Tongue (tissue), 1 donor: ENCODE measurements at regions not wholly inside any gene's neighbourhood (a gene's known extent, or its start where the extent isn't known, plus 50 kb on each side); places are given as distances from the start of the nearest gene placed in this dataset.
"Not testable (repeated sequence)": the region's sequence is repeated elsewhere in the genome, so short reads cannot be mapped to it uniquely, and the experiment has no call there.

Experiments used
- DNase-seq: peaks from one replicate; pipeline ENCODE4 v3.0.0-alpha.2; 2015

DNA sequence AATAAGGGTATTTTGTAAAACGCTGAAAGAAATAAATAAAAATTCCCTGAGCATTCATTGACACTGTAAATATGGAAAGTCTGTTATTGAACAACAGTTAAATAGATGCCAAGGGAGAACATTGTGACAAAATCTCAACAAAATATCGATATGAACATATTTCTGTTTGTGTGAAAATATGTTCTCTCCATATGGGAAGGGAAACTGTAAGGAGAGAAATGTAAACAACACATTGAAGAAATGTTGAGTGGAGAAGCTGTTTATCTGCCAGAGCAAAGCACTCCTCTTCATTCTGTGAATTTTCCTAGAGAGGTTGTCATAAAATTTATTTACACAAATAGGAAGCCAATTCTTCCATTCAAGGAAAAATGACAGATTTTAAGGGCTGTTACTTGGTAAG, 57.1 kb upstream of the EOMES start:
- DNase-seq = no peak

DNA sequence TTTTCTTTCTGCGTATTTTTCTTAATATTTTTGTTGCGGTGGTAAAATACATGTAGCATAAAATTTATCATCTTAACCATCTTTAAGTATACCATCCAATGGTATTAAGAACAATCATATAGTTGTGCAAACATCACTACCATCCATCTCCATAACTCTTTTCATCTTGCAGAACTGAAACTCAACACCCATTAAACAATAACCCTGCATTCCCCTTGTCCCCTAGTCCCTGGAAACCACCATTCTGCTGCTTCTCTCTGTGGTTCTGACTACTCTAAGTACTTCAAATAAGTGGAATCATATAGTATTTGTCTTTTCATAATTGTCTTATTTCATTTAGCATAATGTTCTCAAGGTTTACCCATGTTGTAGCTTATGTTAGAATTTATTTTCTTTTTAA, 67.3 kb upstream of the EOMES start:
- no peak for DNase-seq

DNA sequence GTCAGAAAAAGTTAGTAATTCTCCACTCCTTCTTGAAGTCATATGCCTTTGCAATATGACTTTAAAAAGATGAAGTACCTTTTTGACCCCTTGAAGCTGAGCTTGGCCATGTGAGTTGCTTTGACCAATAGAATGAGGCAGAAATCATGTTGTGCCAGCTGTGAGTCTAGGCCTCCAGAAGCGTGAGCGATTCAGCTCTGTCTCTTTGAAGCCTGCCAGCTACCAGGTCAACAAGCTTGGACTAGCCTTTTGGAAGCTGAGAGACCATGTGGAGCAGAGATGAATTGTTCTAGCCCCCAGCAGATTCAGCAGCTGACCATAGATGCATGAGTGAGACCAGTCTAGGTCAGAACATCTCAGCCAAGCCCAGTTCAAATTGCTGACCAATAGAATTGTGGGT, 69.8 kb upstream of the EOMES start:
- no peak for DNase-seq

DNA sequence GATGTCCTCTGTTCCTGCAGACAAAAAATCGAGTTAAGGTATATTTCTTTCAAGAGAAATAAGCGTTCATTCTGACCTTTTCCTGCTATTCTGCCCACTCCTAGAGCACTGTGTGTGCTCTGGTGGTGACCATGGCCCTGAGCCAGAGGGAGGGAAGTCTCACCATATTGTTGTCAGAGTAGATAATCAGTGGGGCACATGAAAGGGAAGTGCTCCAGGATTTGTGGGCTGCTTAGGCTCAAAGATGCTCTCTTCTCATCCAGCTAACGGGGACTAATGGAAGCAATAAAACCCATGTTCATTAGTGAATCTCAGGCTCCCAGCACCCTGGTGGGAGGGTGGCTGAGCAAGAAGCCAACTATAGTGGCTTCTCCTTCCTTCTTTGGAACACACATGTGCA, 70.7 kb upstream of the EOMES start:
- no peak for DNase-seq

DNA sequence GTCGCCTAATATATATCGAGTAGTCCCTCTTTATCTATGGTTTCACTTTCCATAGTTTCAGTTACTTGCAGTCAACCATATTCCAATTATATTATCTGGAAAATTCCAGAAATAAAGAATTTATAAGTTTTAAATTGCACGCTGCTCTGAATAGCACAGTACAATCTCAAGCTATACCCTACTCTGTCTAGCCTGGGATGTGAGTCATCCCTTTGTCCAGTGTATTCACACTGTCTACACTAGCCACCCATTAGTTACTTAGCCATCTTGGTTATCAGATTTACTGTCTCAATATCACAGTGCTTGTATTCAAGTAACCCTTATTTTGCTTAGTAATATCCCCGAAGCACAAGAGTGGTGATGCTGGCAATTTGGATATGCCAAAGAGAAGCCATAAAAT, 72.1 kb upstream of the EOMES start:
- DNase-seq = no peak

DNA sequence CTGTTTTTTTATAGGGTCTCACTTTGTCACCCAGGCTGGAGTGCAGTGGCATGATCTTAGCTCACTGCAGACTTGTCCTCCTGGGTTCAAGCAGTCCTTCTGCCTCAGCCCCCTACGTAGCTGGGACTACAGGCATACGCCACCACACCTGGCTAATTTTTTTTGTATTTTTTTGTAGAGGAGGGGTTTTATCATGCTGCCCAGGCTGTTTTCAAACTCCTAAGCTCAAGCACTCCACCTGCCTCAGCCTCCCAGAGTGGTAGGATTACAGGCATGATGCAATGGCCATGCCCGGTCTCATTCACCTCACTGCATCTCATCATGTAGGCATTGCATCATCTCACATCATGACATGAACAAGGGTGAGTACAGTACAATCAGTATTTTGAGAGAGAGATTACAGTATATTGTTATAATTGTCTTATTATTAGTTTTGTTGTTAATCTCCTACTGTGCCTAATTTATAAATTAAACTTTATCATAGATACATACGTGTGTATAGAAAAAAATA, 74.3 kb upstream of the EOMES start:
- no peak for DNase-seq

DNA sequence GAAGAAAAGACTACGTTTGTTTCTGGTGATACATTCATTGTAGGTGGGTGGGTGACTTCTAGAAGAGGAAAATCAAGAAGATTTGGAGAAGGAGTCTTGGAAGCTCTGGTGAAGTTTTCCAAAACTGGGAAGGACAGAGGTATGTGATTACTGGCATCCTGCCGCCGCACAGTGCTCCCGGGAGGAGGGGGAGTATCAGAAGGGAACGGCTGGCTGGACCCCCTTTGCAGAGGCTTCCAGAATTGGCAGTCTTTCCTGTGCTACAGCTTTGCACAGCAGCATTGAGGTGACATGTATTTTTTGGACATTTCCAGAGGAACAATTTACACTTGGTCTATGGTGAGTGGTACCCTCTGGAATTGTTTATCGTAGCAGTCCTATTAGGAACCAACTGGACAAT, 75.7 kb upstream of the EOMES start:
- no peak for DNase-seq

DNA sequence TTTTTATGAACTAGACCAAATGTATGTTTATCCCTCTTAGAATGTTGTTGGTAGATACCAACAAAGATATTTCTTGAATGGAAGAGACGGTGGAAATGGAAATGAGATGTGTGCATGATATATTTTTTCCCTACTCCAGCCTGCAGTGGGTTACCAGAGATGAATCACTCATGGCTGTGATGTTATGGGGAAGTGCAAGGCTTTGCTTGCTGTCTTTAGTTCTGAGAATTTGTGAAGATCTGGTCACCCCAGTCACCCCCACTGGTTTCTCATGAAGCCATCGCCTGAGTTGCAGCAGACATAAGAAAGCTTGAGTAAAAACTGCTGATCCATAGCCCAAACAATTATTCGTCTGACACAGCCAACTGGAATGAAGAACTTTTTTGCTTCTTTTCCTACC, 78.1 kb upstream of the EOMES start:
- no peak for DNase-seq

DNA sequence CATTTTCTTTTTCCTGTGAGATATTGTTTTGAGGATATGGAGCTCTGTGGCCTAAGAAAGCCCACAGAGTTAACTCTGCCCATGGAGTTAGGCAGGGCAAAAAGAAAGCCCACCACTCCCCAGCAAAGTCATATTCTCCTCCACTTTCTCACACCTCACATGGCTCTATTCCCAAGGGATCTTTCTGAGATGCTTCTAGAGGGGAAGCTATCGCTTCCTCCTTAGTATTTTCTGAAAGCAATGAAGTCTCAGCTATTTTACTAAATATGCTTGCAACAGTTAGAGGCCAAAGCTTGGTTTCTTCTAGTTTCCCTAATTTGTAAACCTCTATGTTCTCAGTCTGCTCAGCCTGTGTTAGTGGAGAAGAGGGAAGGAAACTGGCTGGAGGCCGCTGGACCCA, 80.3 kb upstream of the EOMES start:
- no peak for DNase-seq

DNA sequence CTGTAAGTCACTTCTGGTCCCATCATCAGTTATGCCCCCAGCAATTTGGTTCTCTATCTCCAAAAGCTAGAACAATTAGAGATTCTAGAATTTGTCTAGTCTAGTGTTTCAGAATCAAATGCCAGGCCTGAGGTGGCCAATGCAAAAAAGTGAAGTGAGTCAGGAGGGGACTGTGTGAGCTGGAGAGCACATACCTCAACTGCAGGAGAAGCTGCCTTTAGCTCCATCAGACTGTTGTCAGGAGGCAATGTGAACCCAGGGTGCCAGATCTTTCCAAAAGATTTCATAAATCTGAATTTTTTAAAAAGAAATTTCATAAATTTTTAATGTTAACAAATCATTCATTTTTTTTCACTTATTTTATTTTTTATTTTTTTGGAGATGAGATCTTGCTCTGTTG, 80.7 kb upstream of the EOMES start:
- DNase-seq = no peak

DNA sequence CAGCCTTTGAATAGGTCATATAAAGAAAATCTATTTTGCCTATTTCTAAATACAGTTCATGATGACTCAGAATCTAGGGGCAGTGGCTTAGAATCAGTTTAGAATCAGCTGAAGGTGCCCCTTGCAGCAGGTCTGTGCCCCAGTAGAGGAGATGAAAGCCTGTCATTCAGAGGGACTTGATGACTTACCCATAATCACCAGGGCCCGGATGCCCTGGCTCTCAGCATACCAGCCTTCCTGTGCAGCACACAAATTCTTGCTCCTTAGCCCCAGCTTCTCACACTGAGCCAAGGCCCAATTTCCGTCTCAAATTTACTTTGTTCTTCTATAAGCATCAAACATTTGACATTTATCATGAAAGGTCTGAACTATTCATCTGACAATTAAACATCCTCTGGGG, 83.2 kb upstream of the EOMES start:
- DNase-seq = no peak

DNA sequence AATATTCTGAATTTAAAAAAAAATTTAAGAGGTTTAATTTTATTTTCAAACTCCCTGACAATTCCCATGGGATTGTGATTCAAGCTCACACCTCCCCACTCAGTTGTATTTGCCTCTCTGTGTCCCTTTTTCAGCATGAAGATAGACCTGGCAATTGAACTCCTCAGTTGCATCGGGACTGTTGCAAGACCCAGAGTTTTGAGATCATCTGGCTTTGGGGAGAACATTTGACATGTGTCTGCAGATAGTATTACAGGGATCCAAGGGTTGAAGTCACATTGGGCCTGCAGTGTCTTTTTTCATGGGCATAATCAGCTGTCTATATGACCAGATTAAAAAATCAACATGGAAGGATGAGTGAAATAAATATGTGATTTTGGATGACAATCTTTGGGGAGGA, 91.1 kb upstream of the EOMES start:
- DNase-seq = no peak

DNA sequence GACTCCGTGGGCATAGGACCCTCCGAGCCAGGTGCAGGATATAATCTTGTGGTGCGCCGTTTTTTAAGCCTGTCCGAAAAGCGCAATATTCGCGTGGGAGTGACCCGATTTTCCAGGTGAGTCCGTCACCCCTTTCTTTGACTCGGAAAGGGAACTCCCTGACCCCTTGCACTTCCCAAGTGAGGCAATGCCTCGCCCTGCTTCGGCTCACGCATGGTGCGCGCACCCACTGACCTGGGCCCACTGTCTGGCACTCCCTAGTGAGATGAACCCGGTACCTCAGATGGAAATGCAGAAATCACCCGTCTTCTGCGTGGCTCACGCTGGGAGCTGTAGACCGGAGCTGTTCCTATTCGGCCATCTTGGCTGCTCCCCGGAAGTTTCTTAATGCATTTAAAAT, 99.5 kb upstream of the EOMES start:
- DNase-seq = not testable (repeated sequence)

DNA sequence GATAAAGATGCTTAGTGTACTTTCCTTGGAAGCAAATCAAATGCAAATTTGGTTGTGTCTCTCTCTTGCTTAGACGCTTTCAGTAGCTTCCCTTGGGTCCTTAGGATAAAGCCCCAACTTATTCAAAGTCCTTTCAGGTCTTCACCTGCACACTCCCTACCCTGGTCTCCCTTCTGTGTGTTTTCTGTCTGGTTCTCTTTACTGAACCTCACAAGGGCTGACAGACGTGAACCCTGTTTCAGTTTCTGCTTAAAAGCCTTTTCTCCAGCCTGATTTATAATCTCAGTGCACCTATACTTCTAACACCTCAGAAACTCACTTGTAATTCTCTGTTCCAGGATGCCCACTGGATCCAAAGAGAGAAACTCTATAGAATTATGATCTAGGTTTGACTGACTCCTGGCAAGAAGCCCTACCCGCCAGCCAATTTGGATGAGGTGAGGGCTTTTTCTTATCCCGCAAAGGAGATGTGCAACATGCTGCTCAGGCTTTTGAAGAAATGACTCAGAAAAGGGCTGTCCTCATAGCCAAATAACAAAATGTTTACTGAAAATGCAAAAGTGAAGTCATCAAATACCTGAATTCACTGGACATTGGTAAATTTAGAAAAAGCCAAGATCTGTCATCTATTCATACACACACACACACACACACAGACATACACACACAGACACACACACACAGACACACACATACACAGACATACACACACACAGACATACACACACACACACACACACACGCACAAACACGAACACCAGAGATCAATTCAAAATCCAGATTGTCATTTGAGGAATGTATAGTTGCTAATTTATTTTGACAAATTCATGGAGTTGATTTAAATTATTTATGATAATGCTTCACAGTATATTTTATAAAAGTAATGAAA, 102.4 kb upstream of the EOMES start:
- no peak for DNase-seq

DNA sequence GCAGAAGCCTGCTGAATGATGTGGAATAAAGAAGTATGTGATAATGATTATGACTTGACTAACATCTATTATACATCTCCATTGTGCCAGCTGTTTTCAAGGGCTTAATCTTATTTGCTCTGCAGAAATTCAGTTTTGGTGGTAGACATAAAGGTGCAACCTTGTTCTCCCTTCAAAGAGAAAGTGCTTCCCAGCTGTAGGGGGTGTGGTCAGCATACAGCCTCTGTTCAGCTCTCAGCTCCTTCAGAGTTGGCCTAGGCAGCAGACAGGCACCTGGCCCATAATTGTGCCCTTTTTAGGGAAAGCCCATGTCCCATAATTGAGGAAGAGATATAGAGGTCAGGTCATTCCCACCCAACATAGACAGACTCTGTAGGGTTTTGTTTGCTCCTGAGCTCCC, 104.3 kb upstream of the EOMES start:
- DNase-seq = no peak

DNA sequence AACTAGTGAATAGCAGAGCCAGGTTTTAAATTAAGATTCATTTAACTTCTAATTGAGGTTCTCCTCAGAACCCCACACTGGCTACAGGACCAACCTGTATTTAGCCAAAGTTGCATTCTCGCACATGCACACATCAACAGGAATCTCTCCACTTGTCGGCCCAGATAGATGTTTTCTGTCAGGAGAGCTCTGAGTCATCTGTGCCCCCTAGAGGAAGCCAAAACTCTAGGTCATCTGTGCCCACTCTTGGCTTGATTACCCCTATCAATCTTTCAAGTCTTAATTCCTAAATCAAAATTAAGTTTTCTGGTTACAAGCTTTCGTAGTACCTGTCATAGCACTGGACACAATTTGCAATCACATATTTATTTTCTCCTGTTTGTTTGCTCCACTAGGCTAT, 104.9 kb upstream of the EOMES start:
- DNase-seq = no peak

DNA sequence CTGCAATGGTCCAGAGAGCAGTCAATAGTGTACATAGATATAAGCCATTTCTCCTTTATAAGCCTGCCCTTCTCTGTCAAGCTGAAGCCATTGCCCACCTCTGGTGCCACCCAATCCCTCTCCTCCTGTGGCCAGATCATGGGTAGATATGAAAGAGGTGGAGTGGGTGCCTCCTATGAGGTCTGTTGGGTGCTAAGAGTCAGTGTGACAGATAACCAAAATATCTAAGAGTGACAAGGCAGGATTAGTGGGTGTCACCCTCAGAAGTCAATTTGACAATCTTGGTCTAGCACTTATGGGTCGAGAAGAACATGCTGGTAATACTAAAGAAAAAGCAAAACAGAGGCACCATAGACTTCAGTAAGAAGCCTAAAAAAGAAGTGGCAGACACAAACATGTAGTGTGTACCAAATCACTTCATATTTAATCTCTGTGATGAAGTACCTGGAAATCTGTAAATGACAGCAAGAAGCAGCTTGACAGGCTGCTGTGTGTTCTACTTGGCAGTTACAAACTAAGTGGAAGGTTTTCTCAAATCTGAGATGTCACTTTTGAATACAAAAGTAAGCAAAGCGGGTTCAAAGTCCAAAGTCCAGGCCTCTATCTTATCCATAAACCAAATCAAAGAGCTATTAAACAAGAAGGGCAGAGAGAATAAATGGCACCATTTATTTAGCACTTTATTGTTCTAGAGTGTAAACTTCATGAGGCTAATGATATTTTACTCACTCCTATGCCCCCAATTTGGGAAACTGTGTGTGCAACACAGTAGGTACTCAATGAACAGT, 118.9 kb upstream of the EOMES start:
- no peak for DNase-seq

DNA sequence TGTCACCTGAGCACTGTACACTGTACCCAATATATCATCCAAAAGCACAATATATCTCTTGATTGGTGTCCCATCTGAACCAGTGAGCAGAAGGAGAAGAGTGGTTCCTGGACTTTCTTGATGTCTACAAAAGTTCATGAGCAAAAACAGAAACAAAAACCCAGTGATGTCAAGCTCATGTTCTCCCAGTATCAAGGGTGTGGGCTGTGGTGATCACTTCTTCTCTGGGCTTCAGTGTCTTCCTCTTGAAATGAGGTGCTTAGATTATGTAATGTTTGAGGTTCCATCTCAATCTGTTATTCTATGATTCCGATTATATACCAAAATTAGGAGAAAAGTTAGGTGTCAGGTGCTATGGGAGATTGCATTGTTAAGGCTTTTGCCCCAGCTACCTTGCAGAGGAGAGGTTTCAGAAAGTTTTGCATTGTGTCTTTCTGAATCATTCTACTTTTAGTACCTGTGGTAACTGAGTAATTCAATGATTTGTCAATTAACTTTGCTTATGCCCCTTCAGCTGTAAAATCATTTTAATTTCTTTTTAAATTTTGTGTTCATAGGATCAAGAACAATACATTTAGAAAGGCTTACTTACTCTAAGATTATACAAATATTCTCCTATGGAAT, 122.0 kb upstream of the EOMES start:
- no peak for DNase-seq

DNA sequence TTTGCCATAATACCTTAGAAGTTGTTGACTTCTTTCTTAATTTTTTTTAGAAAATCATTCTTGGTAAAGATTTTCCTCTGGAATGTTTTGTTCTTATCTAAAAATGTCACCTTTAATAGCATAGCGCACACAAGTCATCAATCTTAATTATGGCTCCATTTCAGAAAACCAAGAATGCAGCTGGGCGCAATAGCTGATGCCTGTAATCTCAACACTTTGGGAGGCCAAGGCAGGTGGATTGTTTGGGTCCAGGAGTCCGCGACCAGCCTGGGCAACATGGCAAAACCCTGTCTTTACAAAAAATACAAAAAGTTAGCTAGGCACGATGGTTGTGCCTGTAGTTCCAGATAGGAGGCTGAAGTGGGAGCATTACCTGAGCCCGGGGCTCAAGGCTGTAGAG, 125.6 kb upstream of the EOMES start:
- no peak for DNase-seq

DNA sequence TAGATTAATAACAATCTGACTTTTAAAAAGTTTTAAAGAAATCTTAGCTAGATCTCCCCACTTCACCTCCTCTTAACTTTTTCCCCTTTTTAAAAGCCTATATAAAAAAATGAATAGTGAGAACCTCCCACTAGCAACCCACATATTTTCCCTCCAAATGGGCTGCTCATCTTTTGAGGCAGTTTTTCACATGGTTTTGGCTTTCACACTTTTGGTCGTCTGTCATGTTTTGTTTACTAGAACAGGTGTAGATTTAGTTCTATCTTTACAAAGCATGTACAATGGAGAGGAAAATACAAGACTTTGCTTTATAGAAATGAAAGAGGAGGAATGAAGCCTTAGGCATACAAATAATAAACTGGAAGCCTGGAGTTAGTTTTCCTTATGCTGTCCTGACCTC, 126.7 kb upstream of the EOMES start:
- DNase-seq = no peak

DNA sequence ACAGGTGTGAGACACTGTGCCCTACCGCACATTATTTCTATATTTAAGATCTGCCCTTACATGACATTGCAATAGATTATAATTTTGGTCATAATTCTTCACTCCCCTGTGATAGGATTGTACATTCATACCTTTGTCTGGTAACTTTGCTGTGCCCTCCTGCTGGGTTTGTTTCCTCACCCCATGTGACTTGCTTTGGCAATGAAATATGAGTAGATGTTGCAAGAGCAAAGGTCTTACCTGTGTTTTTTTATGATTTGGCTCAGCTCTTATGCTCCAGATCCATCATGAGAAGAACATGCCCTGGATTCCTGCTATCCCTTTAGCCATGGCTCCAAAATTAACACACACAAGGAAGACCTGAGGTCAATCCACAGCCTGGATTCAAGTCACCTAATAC, 137.7 kb upstream of the EOMES start:
- no peak for DNase-seq

DNA sequence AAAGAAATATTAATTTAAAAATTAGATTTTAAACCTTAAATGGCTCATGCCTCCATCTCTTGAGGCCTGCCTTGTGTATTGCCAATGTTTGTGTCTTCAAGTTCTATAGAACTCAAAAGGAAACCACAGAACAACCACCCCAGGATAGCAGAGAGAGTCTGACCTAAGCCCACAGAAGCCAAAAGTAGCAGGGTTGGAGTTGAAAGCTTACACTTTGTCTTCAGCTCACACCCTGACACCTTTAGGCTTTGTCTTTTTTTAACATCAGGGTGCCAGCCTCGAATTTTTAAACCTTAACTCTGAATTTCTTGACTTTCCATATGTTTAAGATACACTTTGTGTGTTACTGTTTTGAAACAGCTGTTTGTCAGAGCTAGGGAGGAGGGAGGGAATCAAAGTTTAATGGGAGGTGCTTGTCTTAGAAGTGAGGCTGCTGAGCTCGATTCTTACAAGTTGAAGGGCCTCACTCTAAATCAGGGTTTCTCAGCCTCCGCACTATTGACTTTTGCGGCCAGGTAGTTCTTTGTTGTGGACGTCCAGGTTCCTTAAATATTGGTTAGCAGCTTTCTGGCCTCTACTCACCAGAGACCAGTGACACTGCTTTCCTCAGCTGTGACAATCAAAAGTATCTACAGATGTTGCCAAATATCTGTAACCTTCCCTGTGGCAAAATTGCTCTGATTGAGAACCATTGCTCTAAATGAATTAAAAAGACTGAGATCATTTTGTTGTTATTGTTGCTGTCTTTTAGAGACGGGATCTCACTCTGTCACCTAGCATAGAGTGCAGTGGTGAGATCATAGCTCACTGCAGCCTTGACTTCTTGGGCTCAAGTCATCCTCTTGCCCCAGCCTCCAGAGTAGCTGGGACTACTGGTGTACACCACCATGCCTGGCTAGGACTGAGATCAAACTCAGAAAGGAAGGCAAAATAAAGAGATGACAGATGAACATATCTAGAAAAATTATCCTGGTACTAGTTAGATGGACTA, 139.2 kb upstream of the EOMES start:
- DNase-seq = no peak
